IMR-90 (cell line): ENCODE measurements at regions not wholly inside any gene's neighbourhood (a gene's known extent, or its start where the extent isn't known, plus 50 kb on each side); places are given as distances from the start of the nearest gene placed in this dataset.

Source experiments
- ATAC-seq: fragments of 200-7000 bp; cut with Tn5 transposase; 2 replicates; pipeline ENCODE4 v1.9.1; 2020; ENCODE audit warnings: low read depth, mild to moderate bottlenecking, moderate library complexity
- BruUV-seq: library from RNA; stranded (reverse); fragments of 400-500 nt; replicated peaks from 2 replicates; lab custom pipeline; 2021; lab: Mats Ljungman, UMichigan
- CTCF ChIA-PET: fragments of 300-600 bp; formaldehyde crosslinking; extraction: SDS; loops from one replicate; lab custom pipeline; 2021; ENCODE audit warnings: antibody characterized with exemption; lab: Yijun Ruan, JAX
- POLR2A ChIA-PET: fragments of 300-600 bp; sonication (Branson Sonifier 250); formaldehyde crosslinking; loops from one replicate; lab custom pipeline; 2022; ENCODE audit warnings: antibody characterized with exemption; ENCODE audit not compliant: unreplicated experiment; lab: Charles Lee
- DNase-seq: peaks from one replicate; pipeline ENCODE4 v3.0.0; 2013
- H2AFZ ChIP-seq: replicated peaks from 2 replicates; pipeline ENCODE3; 2013; ENCODE audit warnings: low read length, mild to moderate bottlenecking; ENCODE audit not compliant: poor library complexity
- H2AK5ac ChIP-seq: 2 replicates; pipeline ENCODE4 v1.6.1; 2013; ENCODE audit warnings: low read depth, low read length, inconsistent platforms
- H2AK9ac ChIP-seq: replicated peaks from 2 replicates; pipeline ENCODE3; 2013; ENCODE audit warnings: mild to moderate bottlenecking, low read depth, low read length, moderate library complexity; ENCODE audit not compliant: poor library complexity
- H2BK120ac ChIP-seq: 2 replicates; pipeline ENCODE4 v1.6.1; 2013; ENCODE audit warnings: low read depth, low read length, inconsistent platforms
- H2BK15ac ChIP-seq: 3 replicates; pipeline ENCODE4 v1.6.1; 2013; ENCODE audit warnings: low read depth, low read length, inconsistent platforms
- H2BK20ac ChIP-seq: 2 replicates; pipeline ENCODE4 v1.6.1; 2013; ENCODE audit warnings: low read depth, mild to moderate bottlenecking, inconsistent platforms, low read length, moderate library complexity
- H2BK5ac ChIP-seq: 2 replicates; pipeline ENCODE4 v1.6.1; 2013; ENCODE audit warnings: mild to moderate bottlenecking, low read depth, low read length, inconsistent platforms; ENCODE audit not compliant: poor library complexity, severe bottlenecking
- H3K14ac ChIP-seq: replicated peaks from 2 replicates; pipeline ENCODE4 v1.6.1; 2013; ENCODE audit warnings: low read depth, low read length, inconsistent platforms
- H3K18ac ChIP-seq: 2 replicates; pipeline ENCODE4 v1.6.1; 2013; ENCODE audit warnings: low read depth, low read length, control low read depth
- H3K23ac ChIP-seq: 2 replicates; pipeline ENCODE4 v1.6.1; 2013; ENCODE audit warnings: low read depth, low read length, inconsistent platforms
- H3K27ac ChIP-seq: 2 replicates; pipeline ENCODE4 v1.5.1; 2013; ENCODE audit warnings: mild to moderate bottlenecking, control low read depth, low read length; ENCODE audit not compliant: insufficient read depth
- H3K27me3 ChIP-seq: 2 replicates; pipeline ENCODE4 v1.6.1; 2013; ENCODE audit warnings: low read length; ENCODE audit not compliant: control insufficient read depth, insufficient read depth
- H3K36me3 ChIP-seq: 2 replicates; pipeline ENCODE4 v1.6.1; 2013; ENCODE audit warnings: low read length, mixed read lengths; ENCODE audit not compliant: control insufficient read depth, insufficient read depth
- H3K4ac ChIP-seq: 2 replicates; pipeline ENCODE4 v1.6.1; 2013; ENCODE audit warnings: low read depth, low read length, inconsistent platforms
- H3K4me1 ChIP-seq: 2 replicates; pipeline ENCODE4 v1.6.1; 2013; ENCODE audit warnings: low read length, mixed read lengths; ENCODE audit not compliant: control insufficient read depth, insufficient read depth
- H3K4me2 ChIP-seq: 2 replicates; pipeline ENCODE4 v1.6.1; 2013; ENCODE audit warnings: low read depth, mild to moderate bottlenecking, control low read depth, low read length, moderate library complexity
- H3K4me3 ChIP-seq: 2 replicates; pipeline ENCODE4 v1.5.1; 2013; ENCODE audit warnings: low read depth, mild to moderate bottlenecking, control low read depth, low read length, moderate library complexity; ENCODE audit not compliant: insufficient read depth
- H3K56ac ChIP-seq: 2 replicates; pipeline ENCODE4 v1.6.1; 2013; ENCODE audit warnings: low read length, inconsistent platforms; ENCODE audit not compliant: insufficient read depth; ENCODE audit errors: extremely low read depth
- H3K79me1 ChIP-seq, 2 experiments: 2 replicates each; pipeline ENCODE4 v1.6.1; 2013; ENCODE audit warnings: low read length in 2 of 2, inconsistent platforms in 1 of 2, low read depth in 1 of 2
- H3K9ac ChIP-seq: 2 replicates; pipeline ENCODE4 v1.6.1; 2013; ENCODE audit warnings: low read depth, low read length, control low read depth
- H3K9me1 ChIP-seq: 2 replicates; pipeline ENCODE4 v1.6.1; 2013; ENCODE audit warnings: low read length, inconsistent platforms; ENCODE audit not compliant: insufficient read depth
- H3K9me3 ChIP-seq: 2 replicates; pipeline ENCODE4 v1.6.1; 2013; ENCODE audit warnings: low read length; ENCODE audit not compliant: control insufficient read depth, insufficient read depth
- H4K20me1 ChIP-seq: 2 replicates; pipeline ENCODE4 v1.6.1; 2013; ENCODE audit warnings: low read length, inconsistent platforms; ENCODE audit not compliant: insufficient read depth
- H4K5ac ChIP-seq: 2 replicates; pipeline ENCODE4 v1.6.1; 2013; ENCODE audit warnings: mild to moderate bottlenecking, low read depth, low read length, control low read depth
- H4K8ac ChIP-seq, 2 experiments: 2 replicates each; pipeline ENCODE4 v1.6.1; 2013; ENCODE audit warnings: low read depth in 2 of 2, low read length in 2 of 2, control low read depth in 1 of 2, inconsistent platforms in 1 of 2
- H4K91ac ChIP-seq: 2 replicates; pipeline ENCODE4 v1.6.1; 2013; ENCODE audit warnings: low read depth, low read length, inconsistent platforms; ENCODE audit not compliant: insufficient read depth
- BHLHE40 ChIP-seq: fragments of 150-350 bp; IDR thresholded peaks from 2 replicates; pipeline ENCODE4 v1.6.1; 2016; ENCODE audit warnings: mild to moderate bottlenecking, low read depth, low read length
- CEBPB ChIP-seq: IDR thresholded peaks from 2 replicates; pipeline ENCODE4 v1.6.1; 2012; ENCODE audit warnings: low read depth, low read length, improper control_type of control experiment
- CHD1 ChIP-seq: IDR thresholded peaks from 2 replicates; pipeline ENCODE4 v1.6.1; 2012; ENCODE audit warnings: low read depth, low read length, improper control_type of control experiment
- CTCF ChIP-seq: conservative IDR thresholded peaks from 2 replicates; pipeline ENCODE4 v1.5.1; 2012; ENCODE audit warnings: mild to moderate bottlenecking, low read depth, low read length, improper control_type of control experiment
- ELK1 ChIP-seq: fragments of 150-350 bp; IDR thresholded peaks from 2 replicates; pipeline ENCODE4 v1.6.1; 2016; ENCODE audit warnings: low read depth, mild to moderate bottlenecking, low read length, moderate library complexity, borderline replicate concordance
- FOS ChIP-seq: fragments of 150-350 bp; IDR thresholded peaks from 2 replicates; pipeline ENCODE4 v1.6.1; 2016; ENCODE audit warnings: low read depth, low read length
- MAFK ChIP-seq: IDR thresholded peaks from 2 replicates; pipeline ENCODE4 v1.6.1; 2012; ENCODE audit warnings: low read depth, low read length, improper control_type of control experiment
- MAZ ChIP-seq: IDR thresholded peaks from 2 replicates; pipeline ENCODE4 v1.6.1; 2012; ENCODE audit warnings: low read depth, mild to moderate bottlenecking, low read length, improper control_type of control experiment, moderate library complexity, borderline replicate concordance
- MXI1 ChIP-seq: IDR thresholded peaks from 2 replicates; pipeline ENCODE4 v1.6.1; 2012; ENCODE audit warnings: low read depth, mild to moderate bottlenecking, low read length, moderate library complexity, borderline replicate concordance
- NFE2L2 ChIP-seq: fragments of 150-350 bp; IDR thresholded peaks from 2 replicates; pipeline ENCODE4 v1.6.1; 2016; ENCODE audit warnings: low read depth, mild to moderate bottlenecking, low read length
- POLR2A ChIP-seq: IDR thresholded peaks from 2 replicates; pipeline ENCODE4 v1.6.1; 2012; ENCODE audit warnings: mild to moderate bottlenecking, low read depth, low read length
- RAD21 ChIP-seq: IDR thresholded peaks from 2 replicates; pipeline ENCODE4 v1.6.1; 2012; ENCODE audit warnings: low read length, improper control_type of control experiment
- RCOR1 ChIP-seq: IDR thresholded peaks from 2 replicates; pipeline ENCODE4 v1.6.1; 2012; ENCODE audit warnings: mild to moderate bottlenecking, low read length, improper control_type of control experiment; ENCODE audit not compliant: insufficient replicate concordance
- SMC3 ChIP-seq: fragments of 150-350 bp; IDR thresholded peaks from 2 replicates; pipeline ENCODE4 v1.6.1; 2016; ENCODE audit warnings: low read depth, mild to moderate bottlenecking, antibody characterized with exemption, low read length, moderate library complexity
- USF2 ChIP-seq: fragments of 150-350 bp; IDR thresholded peaks from 2 replicates; pipeline ENCODE4 v1.6.1; 2017; ENCODE audit warnings: mild to moderate bottlenecking, antibody characterized with exemption, low read length, low read depth
- WGBS, 2 experiments: methylation state at CpG; one replicate each; pipeline versions ENCODE4 v1.1.5 to v1.1.7; 2013; ENCODE audit warnings: missing lambda C conversion rate in 2 of 2; ENCODE audit not compliant: insufficient read length in 1 of 2; ENCODE audit errors: extremely low coverage in 2 of 2; 5-methylcytosine and 5-hydroxymethylcytosine counted together
- dilution Hi-C: fragments of 300-500 bp; cut with HindIII; formaldehyde crosslinking; loops from one replicate; pipeline ENCODE4 v1.14.3; 2018; ENCODE audit warnings: low sequenced_read_pairs; ENCODE audit not compliant: unreplicated experiment
- in situ Hi-C: fragments of 300-500 bp; cut with MboI; formaldehyde crosslinking; loops from 3 replicates; pipeline ENCODE4 v1.14.3; 2019; ENCODE audit warnings: low sequenced_read_pairs, inconsistent platforms, mixed read lengths
- intact Hi-C: fragments of 100-400 bp; cut with micrococcal nuclease; formaldehyde crosslinking; loops from 2 replicates; pipeline ENCODE4 v1.10.0; 2022

- Histone ChIP-seq H2BK20ac (peak overlapping the region; percentile 36; the same call in 1 of the 2 replicates), H3K27ac (no peak overlapping the region), H3K56ac (no peak overlapping the region), H3K36me3 (no peaks in the 10 kb centered on the region), H3K9ac (no peak overlapping the region), H2BK15ac (no peak overlapping the region; the same call in 2 of the 3 replicates), H3K9me1 (peaks cover 24% of the 10 kb centered on the region), H4K20me1 (no peaks in the 10 kb centered on the region), H3K4me3 (no peak overlapping the region), H4K5ac (no peak overlapping the region), H2AFZ (no peak overlapping the region), H2AK9ac (no peak overlapping the region), H2BK5ac (no peak overlapping the region), H4K8ac (no peak overlapping the region), H3K9me3 (no peaks in the 10 kb centered on the region), H3K14ac (no peak overlapping the region), H3K27me3 (no peaks in the 10 kb centered on the region), H2AK5ac (peak overlapping the region; percentile 80), H3K4me1 (peaks cover 23% of the 10 kb centered on the region), H4K91ac (peak overlapping the region; percentile 8; the same call in 1 of the 2 replicates), H3K4me2 (no peak overlapping the region), H3K18ac (no peak overlapping the region), H3K23ac (no peak overlapping the region), H3K79me1 (peaks cover 0 to 16% of the 10 kb centered on the region in 2 experiments; a peak in 2 of 4 replicates), H3K4ac (peak overlapping the region; percentile 99; the same call in 1 of the 2 replicates), H2BK120ac (peak overlapping the region; percentile 38; the same call in 1 of the 2 replicates)
- ChIA-PET POLR2A (no interaction called here), CTCF (no interaction called here)
- ATAC-seq (no peak), DNase-seq (no peak)
- dilution Hi-C loops (no loop called here), intact Hi-C loops (no loop called here), in situ Hi-C loops (no loop called here)
- WGBS, 2 experiments = 94% methylated on average over 2 of the region's 21 CpGs; no CpG with 5 or more reads in 1 of the 2 experiments
- no TSS peak for BruUV-seq
- TF ChIP-seq MXI1 = no peak
- no peak for TF ChIP-seq MAZ
- TF ChIP-seq CEBPB = no peak
- no peak for TF ChIP-seq MAFK
- TF ChIP-seq ELK1 = no peak
- TF ChIP-seq NFE2L2 = no peak
- no peak for TF ChIP-seq CTCF
- no peak for TF ChIP-seq FOS
- no peak for TF ChIP-seq RCOR1
- TF ChIP-seq CHD1 = no peak
- TF ChIP-seq USF2 = no peak
- no peak for TF ChIP-seq POLR2A
- no peak for TF ChIP-seq BHLHE40
- no peak for TF ChIP-seq RAD21
- TF ChIP-seq SMC3 = no peak
These were observed 51.0 kb upstream of the ID2 start for GRCh38 chr2:8630676-8631464.
